Coronary artery (tissue), 2 donors: ENCODE measurements at regions not wholly inside any gene's neighbourhood (a gene's known extent, or its start where the extent isn't known, plus 50 kb on each side); places are given as distances from the start of the nearest gene placed in this dataset.

ENCODE experiments used
- DNase-seq: peaks from one replicate; pipeline ENCODE4 v3.0.0-alpha.2; 2017; ENCODE audit warnings: low spot score
- H3K27ac ChIP-seq, 2 donors: fragments of 200-600 bp; sonication (generic); one replicate each; pipeline ENCODE4 v1.5.1; 2016 to 2019
- H3K4me3 ChIP-seq: fragments of 200-600 bp; sonication (generic); 2 replicates; pipeline ENCODE4 v1.5.1; 2016; ENCODE audit warnings: mild to moderate bottlenecking, moderate library complexity
- CTCF ChIP-seq: fragments of 200-600 bp; sonication (generic); IDR thresholded peaks from one replicate; pipeline ENCODE4 v1.5.1; 2019; ENCODE audit warnings: antibody characterized with exemption

DNA sequence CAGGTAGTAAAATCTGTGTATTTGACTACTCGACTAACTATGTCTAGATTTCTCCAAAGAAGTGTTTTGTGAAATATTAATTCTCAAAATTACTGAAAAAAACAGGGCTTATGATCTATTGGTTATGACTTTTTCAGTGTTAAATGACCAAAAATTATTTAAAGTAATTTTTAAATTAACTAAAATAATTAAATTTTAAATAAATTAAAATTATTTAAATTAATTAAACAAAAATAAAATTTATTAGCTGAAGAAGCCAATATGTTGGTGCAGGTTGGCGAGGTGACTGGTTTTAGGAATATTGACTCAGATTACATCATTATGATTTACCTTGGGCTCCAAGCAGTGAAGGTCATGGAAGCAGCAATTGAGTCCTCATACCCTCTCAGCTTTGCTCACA is 483.2 kb downstream of the PTPRC start:
- no peak overlapping the region for H3K4me3 ChIP-seq
- no peak overlapping the region for H3K27ac ChIP-seq
- no peak for TF ChIP-seq CTCF
- no peak for DNase-seq

GRCh38 chr1:199122532-199123311 is 483.9 kb downstream of the PTPRC start:
- TF ChIP-seq CTCF: no peak
- Histone ChIP-seq H3K27ac (no peak overlapping the region), H3K4me3 (no peak overlapping the region)
- DNase-seq: no peak

DNA sequence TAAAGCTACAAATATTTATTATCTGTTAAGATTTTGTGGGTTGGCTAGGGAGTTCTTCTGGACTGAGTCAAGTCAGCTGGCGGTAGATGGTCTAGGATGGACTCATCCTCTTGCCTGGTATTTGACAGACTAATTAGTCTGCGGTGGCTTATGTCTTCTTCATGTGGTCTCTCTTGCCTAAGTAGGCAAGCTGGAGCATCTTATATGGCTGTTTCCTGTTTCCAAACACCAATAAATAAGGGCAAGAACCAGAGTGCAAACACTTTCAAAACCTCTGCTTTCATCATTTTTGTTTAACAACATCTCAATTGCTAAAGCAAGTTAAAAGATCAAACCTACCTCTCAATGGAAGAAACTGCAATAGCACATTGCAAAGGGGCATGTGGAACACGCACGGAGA is 484.8 kb downstream of the PTPRC start:
- no peak for TF ChIP-seq CTCF
- no peak for DNase-seq
- Histone ChIP-seq H3K4me3 (no peak overlapping the region), H3K27ac (no peak overlapping the region)

- H3K4me3 ChIP-seq: no peak overlapping the region
- TF ChIP-seq CTCF: no peak
- no peak overlapping the region for H3K27ac ChIP-seq
- no peak for DNase-seq
Observed at GRCh38 chr1:199124351-199124750, 485.5 kb downstream of the PTPRC start.

DNA sequence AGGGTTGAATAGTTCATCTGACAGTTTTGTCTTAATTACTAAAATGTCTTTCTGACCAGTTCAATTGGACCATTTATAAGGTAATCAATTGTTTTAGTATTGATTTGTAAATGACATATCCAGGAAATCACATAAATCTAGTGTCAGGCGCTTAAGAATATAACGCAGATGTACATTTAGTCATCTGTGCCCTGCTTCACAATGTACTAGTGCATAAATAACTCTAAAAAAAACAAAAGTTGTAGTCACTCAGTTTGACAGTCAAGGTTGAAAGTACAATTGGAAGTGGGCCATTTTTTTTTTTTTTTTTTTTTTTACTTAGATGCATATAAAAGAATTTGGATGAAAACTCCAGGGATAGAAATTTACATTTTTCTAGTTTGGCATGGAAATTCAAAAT is 490.4 kb downstream of the PTPRC start:
- TF ChIP-seq CTCF: no peak
- no peak overlapping the region for H3K27ac ChIP-seq

GRCh38 chr1:199132006-199132405 is 493.2 kb downstream of the PTPRC start:
- H3K4me3 ChIP-seq: no peak overlapping the region
- DNase-seq: no peak
- TF ChIP-seq CTCF: no peak
- H3K27ac ChIP-seq: no peak overlapping the region

More for the DNA sequence above, 490.4 kb downstream of the PTPRC start:
- DNase-seq: no peak
- H3K4me3 ChIP-seq: no peak overlapping the region

GRCh38 chr1:199135901-199136300 is 497.1 kb downstream of the PTPRC start:
- no peak overlapping the region for H3K27ac ChIP-seq

More at GRCh38 chr1:199135901-199136300, 497.1 kb downstream of the PTPRC start:
- no peak for DNase-seq
- H3K4me3 ChIP-seq: no peak overlapping the region
- no peak for TF ChIP-seq CTCF
